BLaER1 treated with 17β-estradiol and CSF1 and Interleukin-3, amounts not matched to agents 10 nM and 100 nM (cell line): ENCODE measurements at regions not wholly inside any gene's neighbourhood (a gene's known extent, or its start where the extent isn't known, plus 50 kb on each side); places are given as distances from the start of the nearest gene placed in this dataset.

Experiments used
- H3K27ac ChIP-seq, 11 experiments: shearing (Covaris generic); formaldehyde crosslinking; 2 replicates each; pipeline ENCODE4 v1.8.1; 2022
- H3K27me3 ChIP-seq, 11 experiments: shearing (Covaris generic); formaldehyde crosslinking; 2 replicates each; pipeline ENCODE4 v1.8.1; 2022
- H3K36me3 ChIP-seq, 11 experiments: shearing (Covaris generic); formaldehyde crosslinking; 2 replicates each; pipeline ENCODE4 v1.8.1; 2022
- H3K4me1 ChIP-seq, 10 experiments: shearing (Covaris generic); formaldehyde crosslinking; 2 replicates each; pipeline ENCODE4 v1.8.1; 2022
- H3K4me2 ChIP-seq, 11 experiments: shearing (Covaris generic); formaldehyde crosslinking; 2 replicates each; pipeline ENCODE4 v1.8.1; 2022
- H3K4me3 ChIP-seq, 10 experiments: shearing (Covaris generic); formaldehyde crosslinking; 2 replicates each; pipeline ENCODE4 v1.8.1; 2022
- H3K9ac ChIP-seq, 11 experiments: shearing (Covaris generic); formaldehyde crosslinking; 2 replicates each; pipeline ENCODE4 v1.8.1; 2022
- H3K9me3 ChIP-seq, 11 experiments: shearing (Covaris generic); formaldehyde crosslinking; replicated peaks in 1 of 11; 2 replicates each; pipeline ENCODE4 v1.8.1; 2022
- H4K20me1 ChIP-seq, 11 experiments: shearing (Covaris generic); formaldehyde crosslinking; 2 replicates each; pipeline ENCODE4 v1.8.1; 2022
- Cebpa-rat ChIP-seq, 11 experiments: shearing (Covaris generic); IDR thresholded peaks; 2 replicates each; pipeline ENCODE4 v1.8.1; 2022

GRCh38 chr9:13732290-13732689, 452.8 kb upstream of the MPDZ start:
- Histone ChIP-seq H3K9me3 (no peaks in the 10 kb centered on the region), H3K36me3 (no peaks in the 10 kb centered on the region), H4K20me1 (no peaks in the 10 kb centered on the region), H3K4me3 (no peak overlapping the region), H3K27ac (no peak overlapping the region), H3K4me1 (peaks cover 0 to 8% (median 2%) of the 10 kb centered on the region in 10 experiments; a peak in 4 of 20 replicates), H3K27me3 (no peaks in the 10 kb centered on the region), H3K9ac (no peak overlapping the region), H3K4me2 (no peak overlapping the region)
- no peak for TF ChIP-seq Cebpa-rat (IDR thresholded peaks at IDR 0.05)

GRCh38 chr9:13731637-13732036, 452.1 kb upstream of the MPDZ start:
- Histone ChIP-seq H3K4me2 (no peak overlapping the region), H4K20me1 (no peaks in the 10 kb centered on the region), H3K4me3 (no peak overlapping the region), H3K4me1 (peaks cover 0 to 8% (median 2%) of the 10 kb centered on the region in 10 experiments; a peak in 4 of 20 replicates), H3K9ac (no peak overlapping the region), H3K27ac (no peak overlapping the region), H3K36me3 (no peaks in the 10 kb centered on the region), H3K9me3 (no peaks in the 10 kb centered on the region), H3K27me3 (no peaks in the 10 kb centered on the region)
- TF ChIP-seq Cebpa-rat (IDR thresholded peaks at IDR 0.05) = no peak

GRCh38 chr9:13729955-13730354, 450.5 kb upstream of the MPDZ start:
- H3K36me3 ChIP-seq = no peaks in the 10 kb centered on the region
- H4K20me1 ChIP-seq = no peaks in the 10 kb centered on the region
- no peak overlapping the region for H3K9ac ChIP-seq
- no peaks in the 10 kb centered on the region for H3K9me3 ChIP-seq
- no peak overlapping the region for H3K4me2 ChIP-seq
- no peak for TF ChIP-seq Cebpa-rat (IDR thresholded peaks at IDR 0.05)
- H3K4me1 ChIP-seq = peaks cover 0 to 8% (median 2%) of the 10 kb centered on the region in 10 experiments; a peak in 4 of 20 replicates
- no peak overlapping the region for H3K4me3 ChIP-seq
- no peak overlapping the region for H3K27ac ChIP-seq
- H3K27me3 ChIP-seq = no peaks in the 10 kb centered on the region

- no peak for TF ChIP-seq Cebpa-rat (IDR thresholded peaks at IDR 0.05)
- Histone ChIP-seq H3K27me3 (no peaks in the 10 kb centered on the region), H4K20me1 (no peaks in the 10 kb centered on the region), H3K36me3 (no peaks in the 10 kb centered on the region), H3K4me1 (peaks cover 0 to 8% (median 2%) of the 10 kb centered on the region in 10 experiments; a peak in 4 of 20 replicates), H3K9ac (no peak overlapping the region), H3K27ac (no peak overlapping the region), H3K4me2 (peak overlapping the region in 1 of 11 experiments; percentile 19; a peak in 1 of 22 replicates), H3K9me3 (no peaks in the 10 kb centered on the region), H3K4me3 (no peak overlapping the region)
Observed at GRCh38 chr9:13728917-13729811, 449.7 kb upstream of the MPDZ start.

GRCh38 chr9:13728131-13728530, 448.6 kb upstream of the MPDZ start:
- Histone ChIP-seq H3K27ac (no peak overlapping the region), H3K9ac (no peak overlapping the region), H3K9me3 (no peaks in the 10 kb centered on the region), H4K20me1 (no peaks in the 10 kb centered on the region), H3K4me2 (0 out of 22 replicates have a peak overlapping the region, but pooled peaks of 2 of the 11 experiments have one; percentile 5 to 20), H3K4me1 (peaks cover 0 to 8% (median 2%) of the 10 kb centered on the region in 10 experiments; a peak in 4 of 20 replicates), H3K27me3 (no peaks in the 10 kb centered on the region), H3K36me3 (no peaks in the 10 kb centered on the region), H3K4me3 (no peak overlapping the region)
- TF ChIP-seq Cebpa-rat (IDR thresholded peaks at IDR 0.05) = no peak

GRCh38 chr9:13726746-13727145, 447.3 kb upstream of the MPDZ start:
- no peaks in the 10 kb centered on the region for H4K20me1 ChIP-seq
- no peak overlapping the region for H3K4me2 ChIP-seq
- no peak overlapping the region for H3K4me3 ChIP-seq
- no peaks in the 10 kb centered on the region for H3K27me3 ChIP-seq
- no peak overlapping the region for H3K9ac ChIP-seq
- no peak for TF ChIP-seq Cebpa-rat (IDR thresholded peaks at IDR 0.05)
- H3K27ac ChIP-seq = no peak overlapping the region
- H3K36me3 ChIP-seq = no peaks in the 10 kb centered on the region
- H3K9me3 ChIP-seq = peaks cover 0 to 9% (median 0%) of the 10 kb centered on the region in 11 experiments; a peak in 1 of 22 replicates
- H3K4me1 ChIP-seq = peaks cover 0 to 10% (median 3%) of the 10 kb centered on the region in 10 experiments; a peak in 7 of 20 replicates

- no peak overlapping the region for H3K4me3 ChIP-seq
- peaks cover 0 to 18% (median 8%) of the 10 kb centered on the region in 10 experiments; a peak in 11 of 20 replicates for H3K4me1 ChIP-seq
- no peak overlapping the region for H3K9ac ChIP-seq
- H3K27me3 ChIP-seq = no peaks in the 10 kb centered on the region
- no peak overlapping the region for H3K4me2 ChIP-seq
- TF ChIP-seq Cebpa-rat (IDR thresholded peaks at IDR 0.05) = no peak
- no peaks in the 10 kb centered on the region for H4K20me1 ChIP-seq
- no peaks in the 10 kb centered on the region for H3K36me3 ChIP-seq
- peaks cover 0 to 10% (median 0%) of the 10 kb centered on the region in 11 experiments; a peak in 1 of 22 replicates for H3K9me3 ChIP-seq
- H3K27ac ChIP-seq = no peak overlapping the region
Observed at GRCh38 chr9:13725516-13725915, 446.0 kb upstream of the MPDZ start.

GRCh38 chr9:13721481-13722235, 442.2 kb upstream of the MPDZ start:
- H3K9me3 ChIP-seq = peaks cover 0 to 10% (median 0%) of the 10 kb centered on the region in 11 experiments; a peak in 1 of 22 replicates
- no peak overlapping the region for H3K9ac ChIP-seq
- H3K4me1 ChIP-seq = peaks cover 0 to 10% (median 6%) of the 10 kb centered on the region in 10 experiments; a peak in 9 of 20 replicates
- H3K4me2 ChIP-seq = peak overlapping the region in 4 of 11 experiments; percentile 3 to 36 (median 22); a peak in 3 of 22 replicates
- no peak for TF ChIP-seq Cebpa-rat (IDR thresholded peaks at IDR 0.05)
- no peaks in the 10 kb centered on the region for H3K27me3 ChIP-seq
- H3K36me3 ChIP-seq = no peaks in the 10 kb centered on the region
- H3K4me3 ChIP-seq = no peak overlapping the region
- H4K20me1 ChIP-seq = no peaks in the 10 kb centered on the region
- H3K27ac ChIP-seq = no peak overlapping the region
